HFF-Myc (cell line): ENCODE measurements at regions not wholly inside any gene's neighbourhood (a gene's known extent, or its start where the extent isn't known, plus 50 kb on each side); places are given as distances from the start of the nearest gene placed in this dataset.
"Not testable (repeated sequence)": the region's sequence is repeated elsewhere in the genome, so short reads cannot be mapped to it uniquely, and the experiment has no call there.

Source experiments
- DNase-seq: peaks from one replicate; pipeline ENCODE4 v3.0.0-alpha.2; 2011; ENCODE audit warnings: low read depth; ENCODE audit errors: extremely low read depth
- H3K4me3 ChIP-seq: replicated peaks from 2 replicates; pipeline ENCODE4 v1.5.1; 2011; ENCODE audit warnings: low read depth, mild to moderate bottlenecking, control low read depth, low read length
- CTCF ChIP-seq: IDR thresholded peaks from 2 replicates; pipeline ENCODE4 v1.5.1; 2012; ENCODE audit warnings: mild to moderate bottlenecking, low read depth, low read length, control low read depth; ENCODE audit errors: missing control alignments

- no peak for DNase-seq
- no peak for TF ChIP-seq CTCF
- H3K4me3 ChIP-seq = no peak overlapping the region
Observed at GRCh38 chr2:199196686-199197085, 261.1 kb downstream of the SATB2 start.

GRCh38 chr2:199195927-199196502 lies 261.7 kb downstream of the SATB2 start:
- no peak overlapping the region for H3K4me3 ChIP-seq
- TF ChIP-seq CTCF = no peak
- DNase-seq = no peak

- TF ChIP-seq CTCF = no peak
- DNase-seq = no peak
Observed at GRCh38 chr2:199191461-199191860, 266.3 kb downstream of the SATB2 start.

GRCh38 chr2:199189229-199189628 lies 268.5 kb downstream of the SATB2 start:
- no peak for DNase-seq
- TF ChIP-seq CTCF = no peak
- no peak overlapping the region for H3K4me3 ChIP-seq

More at GRCh38 chr2:199191461-199191860, 266.3 kb downstream of the SATB2 start:
- H3K4me3 ChIP-seq = no peak overlapping the region

GRCh38 chr2:199186301-199186751 lies 271.4 kb downstream of the SATB2 start:
- H3K4me3 ChIP-seq = no peak overlapping the region
- no peak for DNase-seq
- no peak for TF ChIP-seq CTCF

GRCh38 chr2:199185174-199185573 lies 272.6 kb downstream of the SATB2 start:
- not testable (repeated sequence) for H3K4me3 ChIP-seq, DNase-seq

- no peak for DNase-seq
- no peak overlapping the region for H3K4me3 ChIP-seq
- TF ChIP-seq CTCF = no peak
Observed at GRCh38 chr2:199163613-199164458, 293.9 kb downstream of the SATB2 start.
